Subcutaneous abdominal adipose tissue (tissue), 5 donors: ENCODE measurements at regions not wholly inside any gene's neighbourhood (a gene's known extent, or its start where the extent isn't known, plus 50 kb on each side); places are given as distances from the start of the nearest gene placed in this dataset.
"Not testable (repeated sequence)": the region's sequence is repeated elsewhere in the genome, so short reads cannot be mapped to it uniquely, and the experiment has no call there.

Experiments used
- H3K27ac ChIP-seq: one replicate; pipeline ENCODE4 v1.7.0; 2013; ENCODE audit warnings: low read depth, mild to moderate bottlenecking, inconsistent platforms, low read length, moderate library complexity
- H3K27me3 ChIP-seq, 5 donors: one replicate each; pipeline ENCODE4 v1.7.0; 2013; ENCODE audit warnings: low read length in 5 of 5, inconsistent platforms in 1 of 5; ENCODE audit not compliant: control insufficient read depth in 5 of 5, insufficient read depth in 4 of 5
- H3K36me3 ChIP-seq, 5 donors: one replicate each; pipeline ENCODE4 v1.7.0; 2013; ENCODE audit warnings: low read length in 5 of 5; ENCODE audit not compliant: control insufficient read depth in 5 of 5, insufficient read depth in 5 of 5
- H3K4me1 ChIP-seq, 5 donors: one replicate each; pipeline ENCODE4 v1.7.0; 2013; ENCODE audit warnings: low read length in 5 of 5, mild to moderate bottlenecking in 3 of 5, moderate library complexity in 1 of 5; ENCODE audit not compliant: control insufficient read depth in 5 of 5, insufficient read depth in 5 of 5
- H3K4me3 ChIP-seq, 5 donors: one replicate each; pipeline ENCODE4 v1.7.0; 2013; ENCODE audit warnings: low read length in 5 of 5, low read depth in 1 of 5
- H3K9ac ChIP-seq, 5 donors: one replicate each; pipeline ENCODE4 v1.7.0; 2013; ENCODE audit warnings: low read length in 5 of 5, mild to moderate bottlenecking in 4 of 5, moderate library complexity in 3 of 5
- H3K9me3 ChIP-seq, 5 donors: one replicate each; pipeline ENCODE4 v1.7.0; 2013; ENCODE audit warnings: low read length in 5 of 5; ENCODE audit not compliant: control insufficient read depth in 5 of 5
- donor health status: healthy.
- donor health status: healthy.
- donor health status: healthy.
- donor health status: healthy.
- donor health status: healthy.

- Histone ChIP-seq H3K36me3 (no peaks in the 10 kb centered on the region), H3K4me3 (no peak overlapping the region), H3K9me3 (no peaks in the 10 kb centered on the region), H3K9ac (no peak overlapping the region), H3K4me1 (no peaks in the 10 kb centered on the region), H3K27ac (no peak overlapping the region), H3K27me3 (no peaks in the 10 kb centered on the region)
Observed at GRCh38 chr7:113283861-113284260, 165.5 kb upstream of the SMIM30 start.

GRCh38 chr7:113282875-113283274 lies 164.5 kb upstream of the SMIM30 start:
- Histone ChIP-seq H3K27ac (no peak overlapping the region), H3K36me3 (no peaks in the 10 kb centered on the region), H3K9ac (no peak overlapping the region), H3K4me3 (no peak overlapping the region), H3K27me3 (no peaks in the 10 kb centered on the region), H3K4me1 (no peaks in the 10 kb centered on the region), H3K9me3 (no peaks in the 10 kb centered on the region)

- H3K4me1 ChIP-seq = no peaks in the 10 kb centered on the region
- H3K27me3 ChIP-seq = no peaks in the 10 kb centered on the region
- no peak overlapping the region for H3K27ac ChIP-seq
- H3K4me3 ChIP-seq = no peak overlapping the region
- H3K9me3 ChIP-seq = peaks cover 0 to 4% (median 0%) of the 10 kb centered on the region in 5 donors
- H3K9ac ChIP-seq = no peak overlapping the region
- no peaks in the 10 kb centered on the region for H3K36me3 ChIP-seq
Observed at GRCh38 chr7:113281223-113281622, 162.9 kb upstream of the SMIM30 start.

- Histone ChIP-seq H3K27me3 (no peaks in the 10 kb centered on the region), H3K4me1 (no peaks in the 10 kb centered on the region), H3K9ac (no peak overlapping the region), H3K36me3 (no peaks in the 10 kb centered on the region), H3K27ac (no peak overlapping the region), H3K9me3 (peaks cover 0 to 8% (median 0%) of the 10 kb centered on the region in 5 donors), H3K4me3 (no peak overlapping the region)
Observed at GRCh38 chr7:113279256-113279655, 160.9 kb upstream of the SMIM30 start.

- H3K9ac ChIP-seq = no peak overlapping the region
- no peak overlapping the region for H3K4me3 ChIP-seq
- no peaks in the 10 kb centered on the region for H3K27me3 ChIP-seq
- H3K9me3 ChIP-seq = peaks cover 2 to 24% (median 18%) of the 10 kb centered on the region in 5 donors
- H3K27ac ChIP-seq = no peak overlapping the region
- no peaks in the 10 kb centered on the region for H3K4me1 ChIP-seq
- H3K36me3 ChIP-seq = no peaks in the 10 kb centered on the region
Observed at GRCh38 chr7:113270790-113271189, 152.4 kb upstream of the SMIM30 start.

GRCh38 chr7:113269592-113269991 lies 151.2 kb upstream of the SMIM30 start:
- H3K36me3 ChIP-seq, H3K27me3 ChIP-seq, H3K4me3 ChIP-seq, H3K27ac ChIP-seq, H3K9ac ChIP-seq, H3K4me1 ChIP-seq: not testable (repeated sequence)
- peaks cover 0 to 24% (median 16%) of the 10 kb centered on the region in 5 donors for H3K9me3 ChIP-seq

- no peaks in the 10 kb centered on the region for H3K27me3 ChIP-seq
- no peaks in the 10 kb centered on the region for H3K36me3 ChIP-seq
- H3K4me3 ChIP-seq = no peak overlapping the region
- no peak overlapping the region for H3K9ac ChIP-seq
- H3K9me3 ChIP-seq = peaks cover 0 to 24% (median 16%) of the 10 kb centered on the region in 5 donors
- H3K4me1 ChIP-seq = no peaks in the 10 kb centered on the region
- H3K27ac ChIP-seq = no peak overlapping the region
Observed at GRCh38 chr7:113268757-113269156, 150.4 kb upstream of the SMIM30 start.

GRCh38 chr7:113267885-113268284 lies 149.5 kb upstream of the SMIM30 start:
- H3K9me3 ChIP-seq = peaks cover 0 to 24% (median 14%) of the 10 kb centered on the region in 5 donors
- H3K27me3 ChIP-seq = no peaks in the 10 kb centered on the region
- no peak overlapping the region for H3K27ac ChIP-seq
- no peaks in the 10 kb centered on the region for H3K36me3 ChIP-seq
- H3K9ac ChIP-seq = no peak overlapping the region
- no peak overlapping the region for H3K4me3 ChIP-seq
- no peaks in the 10 kb centered on the region for H3K4me1 ChIP-seq

- no peak overlapping the region for H3K27ac ChIP-seq
Observed at GRCh38 chr7:113267271-113267670, 148.9 kb upstream of the SMIM30 start.

GRCh38 chr7:113263749-113264148 lies 145.4 kb upstream of the SMIM30 start:
- Histone ChIP-seq H3K27ac (no peak overlapping the region), H3K9me3 (peaks cover 0 to 6% (median 3%) of the 10 kb centered on the region in 5 donors), H3K36me3 (no peaks in the 10 kb centered on the region), H3K27me3 (no peaks in the 10 kb centered on the region), H3K4me3 (no peak overlapping the region), H3K9ac (no peak overlapping the region), H3K4me1 (no peaks in the 10 kb centered on the region)

More at GRCh38 chr7:113267271-113267670, 148.9 kb upstream of the SMIM30 start:
- no peaks in the 10 kb centered on the region for H3K27me3 ChIP-seq
- no peaks in the 10 kb centered on the region for H3K4me1 ChIP-seq
- no peaks in the 10 kb centered on the region for H3K36me3 ChIP-seq
- no peak overlapping the region for H3K4me3 ChIP-seq
- H3K9me3 ChIP-seq = peaks cover 0 to 19% (median 12%) of the 10 kb centered on the region in 5 donors
- H3K9ac ChIP-seq = no peak overlapping the region

- not testable (repeated sequence) for H3K4me1 ChIP-seq, H3K9me3 ChIP-seq, H3K4me3 ChIP-seq
Observed at GRCh38 chr7:113263215-113263742, 144.9 kb upstream of the SMIM30 start.

More at GRCh38 chr7:113263215-113263742, 144.9 kb upstream of the SMIM30 start:
- H3K27ac ChIP-seq, H3K9ac ChIP-seq, H3K27me3 ChIP-seq, H3K36me3 ChIP-seq: not testable (repeated sequence)
